ENCODE measurements at regions not wholly inside any gene's neighbourhood (a gene's known extent, or its start where the extent isn't known, plus 50 kb on each side); places are given as distances from the start of the nearest gene placed in this dataset.

DNA sequence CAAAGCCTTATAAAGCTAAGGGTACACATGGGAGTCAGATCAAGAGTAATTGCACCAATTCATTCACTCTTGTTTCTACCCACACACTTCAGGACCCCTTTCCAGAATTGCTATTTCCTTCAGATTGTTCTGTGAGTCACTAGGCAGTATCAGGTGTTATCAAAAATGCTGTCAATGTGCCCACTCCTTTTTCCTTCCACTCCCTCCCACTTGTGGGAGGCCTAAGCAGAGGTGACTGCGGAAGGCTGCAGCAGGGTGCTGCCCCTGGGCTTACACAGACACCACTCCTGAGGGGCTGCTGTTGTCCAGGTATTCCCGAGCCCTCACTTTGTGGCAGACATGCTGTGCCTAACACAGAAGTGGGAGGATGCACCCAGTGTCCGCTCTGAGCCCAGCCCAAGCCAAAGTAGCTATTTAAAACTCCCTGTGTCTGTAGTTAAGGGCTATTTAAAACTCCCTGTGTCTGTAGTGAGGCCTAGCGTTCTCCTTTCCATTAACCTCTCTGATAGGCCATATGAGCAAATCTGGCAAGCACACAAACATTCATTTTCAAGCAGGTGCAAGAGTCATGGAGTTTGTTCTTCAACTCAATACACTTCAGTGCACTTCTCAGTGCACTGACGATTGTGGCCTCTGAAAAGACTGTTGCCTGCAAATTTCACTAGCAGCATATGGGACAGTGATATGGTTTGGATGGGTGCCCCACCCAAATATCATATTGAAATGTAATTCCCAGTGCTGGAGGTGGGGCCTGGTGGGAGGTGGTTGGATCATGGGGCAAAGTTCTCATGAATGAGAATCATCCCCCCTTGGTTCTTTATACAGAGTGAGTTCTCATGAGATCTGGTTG lies 117.8 kb downstream of the PHLDA1 start:
- TF ChIP-seq, protein P1, sequence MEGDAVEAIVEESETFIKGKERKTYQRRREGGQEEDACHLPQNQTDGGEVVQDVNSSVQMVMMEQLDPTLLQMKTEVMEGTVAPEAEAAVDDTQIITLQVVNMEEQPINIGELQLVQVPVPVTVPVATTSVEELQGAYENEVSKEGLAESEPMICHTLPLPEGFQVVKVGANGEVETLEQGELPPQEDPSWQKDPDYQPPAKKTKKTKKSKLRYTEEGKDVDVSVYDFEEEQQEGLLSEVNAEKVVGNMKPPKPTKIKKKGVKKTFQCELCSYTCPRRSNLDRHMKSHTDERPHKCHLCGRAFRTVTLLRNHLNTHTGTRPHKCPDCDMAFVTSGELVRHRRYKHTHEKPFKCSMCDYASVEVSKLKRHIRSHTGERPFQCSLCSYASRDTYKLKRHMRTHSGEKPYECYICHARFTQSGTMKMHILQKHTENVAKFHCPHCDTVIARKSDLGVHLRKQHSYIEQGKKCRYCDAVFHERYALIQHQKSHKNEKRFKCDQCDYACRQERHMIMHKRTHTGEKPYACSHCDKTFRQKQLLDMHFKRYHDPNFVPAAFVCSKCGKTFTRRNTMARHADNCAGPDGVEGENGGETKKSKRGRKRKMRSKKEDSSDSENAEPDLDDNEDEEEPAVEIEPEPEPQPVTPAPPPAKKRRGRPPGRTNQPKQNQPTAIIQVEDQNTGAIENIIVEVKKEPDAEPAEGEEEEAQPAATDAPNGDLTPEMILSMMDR (IDR thresholded peaks at IDR 0.05; ENCODE audit: low read depth, low read length, missing input control), result no peak
- TF ChIP-seq, protein P2, sequence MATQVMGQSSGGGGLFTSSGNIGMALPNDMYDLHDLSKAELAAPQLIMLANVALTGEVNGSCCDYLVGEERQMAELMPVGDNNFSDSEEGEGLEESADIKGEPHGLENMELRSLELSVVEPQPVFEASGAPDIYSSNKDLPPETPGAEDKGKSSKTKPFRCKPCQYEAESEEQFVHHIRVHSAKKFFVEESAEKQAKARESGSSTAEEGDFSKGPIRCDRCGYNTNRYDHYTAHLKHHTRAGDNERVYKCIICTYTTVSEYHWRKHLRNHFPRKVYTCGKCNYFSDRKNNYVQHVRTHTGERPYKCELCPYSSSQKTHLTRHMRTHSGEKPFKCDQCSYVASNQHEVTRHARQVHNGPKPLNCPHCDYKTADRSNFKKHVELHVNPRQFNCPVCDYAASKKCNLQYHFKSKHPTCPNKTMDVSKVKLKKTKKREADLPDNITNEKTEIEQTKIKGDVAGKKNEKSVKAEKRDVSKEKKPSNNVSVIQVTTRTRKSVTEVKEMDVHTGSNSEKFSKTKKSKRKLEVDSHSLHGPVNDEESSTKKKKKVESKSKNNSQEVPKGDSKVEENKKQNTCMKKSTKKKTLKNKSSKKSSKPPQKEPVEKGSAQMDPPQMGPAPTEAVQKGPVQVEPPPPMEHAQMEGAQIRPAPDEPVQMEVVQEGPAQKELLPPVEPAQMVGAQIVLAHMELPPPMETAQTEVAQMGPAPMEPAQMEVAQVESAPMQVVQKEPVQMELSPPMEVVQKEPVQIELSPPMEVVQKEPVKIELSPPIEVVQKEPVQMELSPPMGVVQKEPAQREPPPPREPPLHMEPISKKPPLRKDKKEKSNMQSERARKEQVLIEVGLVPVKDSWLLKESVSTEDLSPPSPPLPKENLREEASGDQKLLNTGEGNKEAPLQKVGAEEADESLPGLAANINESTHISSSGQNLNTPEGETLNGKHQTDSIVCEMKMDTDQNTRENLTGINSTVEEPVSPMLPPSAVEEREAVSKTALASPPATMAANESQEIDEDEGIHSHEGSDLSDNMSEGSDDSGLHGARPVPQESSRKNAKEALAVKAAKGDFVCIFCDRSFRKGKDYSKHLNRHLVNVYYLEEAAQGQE (IDR thresholded peaks at IDR 0.05), result no peak

Measured in liver (tissue), 2 donors.